Stimulated activated CD8-positive, alpha-beta memory T cell treated with anti-CD3 and anti-CD28 coated beads, Interleukin-2, amount 100 ng/mL, for 1 hour (primary cell): ENCODE measurements at regions not wholly inside any gene's neighbourhood (a gene's known extent, or its start where the extent isn't known, plus 50 kb on each side); places are given as distances from the start of the nearest gene placed in this dataset.

Experiments
- DNase-seq, 2 donors: peaks; one replicate each; pipeline ENCODE4 v3.0.0-alpha.2; 2020; ENCODE audit warnings: low read depth in 2 of 2

- DNase-seq, result no peak
Observed at GRCh38 chr21:14869984-14870852, 194.6 kb downstream of the NRIP1 start.

GRCh38 chr21:14866859-14867765, 197.7 kb downstream of the NRIP1 start:
- DNase-seq, result no peak

GRCh38 chr21:14864211-14865021, 200.4 kb downstream of the NRIP1 start:
- DNase-seq, result no peak

- DNase-seq, result no peak
Observed at GRCh38 chr21:14863745-14864210, 201.0 kb downstream of the NRIP1 start.

GRCh38 chr21:14862794-14863720, 201.7 kb downstream of the NRIP1 start:
- DNase-seq, result no peak

- DNase-seq, result no peak
Observed at GRCh38 chr21:14858311-14858710, 206.5 kb downstream of the NRIP1 start.

- DNase-seq, result no peak
Observed at GRCh38 chr21:14857529-14857928, 207.3 kb downstream of the NRIP1 start.

GRCh38 chr21:14850394-14850793, 214.4 kb downstream of the NRIP1 start:
- DNase-seq, result no peak

GRCh38 chr21:14846621-14847020, 218.2 kb downstream of the NRIP1 start:
- no peak for DNase-seq

GRCh38 chr21:14844001-14844400, 220.8 kb downstream of the NRIP1 start:
- no peak for DNase-seq

- DNase-seq, result no peak
Observed at GRCh38 chr21:14842601-14843000, 222.2 kb downstream of the NRIP1 start.

- DNase-seq, result no peak
Observed at GRCh38 chr21:14841511-14842472, 223.0 kb downstream of the NRIP1 start.

- no peak for DNase-seq
Observed at GRCh38 chr21:14838400-14838799, 226.4 kb downstream of the NRIP1 start.

- no peak for DNase-seq
Observed at GRCh38 chr21:14836950-14837349, 227.8 kb downstream of the NRIP1 start.

- DNase-seq, result no peak
Observed at GRCh38 chr21:14833666-14834351, 231.0 kb downstream of the NRIP1 start.

GRCh38 chr21:14833241-14833640, 231.6 kb downstream of the NRIP1 start:
- no peak for DNase-seq

- no peak for DNase-seq
Observed at GRCh38 chr21:14830307-14830706, 234.5 kb downstream of the NRIP1 start.

GRCh38 chr21:14829685-14830084, 235.1 kb downstream of the NRIP1 start:
- DNase-seq, result no peak

- DNase-seq, result no peak
Observed at GRCh38 chr21:14827468-14827867, 237.3 kb downstream of the NRIP1 start.
